ENCODE measurements at regions not wholly inside any gene's neighbourhood (a gene's known extent, or its start where the extent isn't known, plus 50 kb on each side); places are given as distances from the start of the nearest gene placed in this dataset.

GRCh38 chr22:47497666-47498065 is 735.2 kb downstream of the TBC1D22A start:
- TF ChIP-seq POLR2AphosphoS5 (IDR thresholded peaks at IDR 0.05; ENCODE audit: borderline replicate concordance, low read depth, low read length) = no peak
- no peak for TF ChIP-seq EZH2 (IDR thresholded peaks at IDR 0.05)
